Heart left ventricle (tissue), 13 donors: ENCODE measurements at regions not wholly inside any gene's neighbourhood (a gene's known extent, or its start where the extent isn't known, plus 50 kb on each side); places are given as distances from the start of the nearest gene placed in this dataset.

ENCODE experiments used
- CTCF ChIP-seq, 12 donors: fragments of 200-600 bp; sonication (generic) in 4 of 12; IDR thresholded peaks; one replicate each; pipeline versions ENCODE4 v1.5.0 to v1.8.0; 2018 to 2022; ENCODE audit warnings: antibody characterized with exemption in 12 of 12, mild to moderate bottlenecking in 5 of 12
- POLR2A ChIP-seq, 2 donors: fragments of 450-650 bp; IDR thresholded peaks; one replicate each; pipeline ENCODE4 v1.6.1; 2017; ENCODE audit warnings: antibody characterized with exemption in 2 of 2, mild to moderate bottlenecking in 2 of 2, moderate library complexity in 2 of 2
- donor health status: ischemic (EF 13 %, LVEDD 7.1; RV severe dilation, severe dysfunction).
- donor health status: DM: no; HTN: yes; CAD: no.
- donor health status: DM: no; HTN: no; CAD: no.
- donor health status: ischemic (EF 25% LVEDD 6.9; RV normal size, moderate dysfunction).
- donor health status: ischemic (EF 25% LVEDD 5.7; RV mildly dilated, moderate dysfunction).
- donor health status: ischemic (EF 35%, LVEDD 5.7; RV mildly dilated, moderate dysfunction).
- donor health status: nonischemic (EF 11% LVEDD 7.7; RV severe dilation, severe dysfunction).
- donor health status: DM: yes; HTN: yes; CAD: no.
- donor health status: PGD.
- donor health status: ischemic (EF 29% LVEDD 5.4; RV normal size, mild dysfunction).
- donor health status: nonischemic (EF 23%, LVEDD 6.1; RV moderate dilation, normal function).

GRCh38 chr12:115259968-115260747, 576.2 kb upstream of the TBX3 start:
- TF ChIP-seq CTCF (IDR thresholded peaks at IDR 0.05), result no peak
- no peak for TF ChIP-seq POLR2A (IDR thresholded peaks at IDR 0.05)
